ENCODE measurements at regions not wholly inside any gene's neighbourhood (a gene's known extent, or its start where the extent isn't known, plus 50 kb on each side); places are given as distances from the start of the nearest gene placed in this dataset.

- no peaks in the 10 kb centered on the region for H3K27me3 Mint-ChIP-seq (ENCODE audit: low read depth)
- no peaks in the 10 kb centered on the region for H3K4me1 Mint-ChIP-seq (ENCODE audit: low read depth)
These were observed 497.7 kb upstream of the WWC1 start for GRCh38 chr5:167793700-167794099.

GRCh38 chr5:167794121-167794520 lies 497.3 kb upstream of the WWC1 start:
- no peaks in the 10 kb centered on the region for H3K9me3 Mint-ChIP-seq (ENCODE audit: insufficient read depth)
- no peaks in the 10 kb centered on the region for H3K36me3 Mint-ChIP-seq (ENCODE audit: low read depth)
- ChIA-PET POLR2A (no interaction called here), CTCF (no interaction called here)
- no peak for DNase-seq
- H3K27me3 Mint-ChIP-seq (ENCODE audit: low read depth) = no peaks in the 10 kb centered on the region
- no peaks in the 10 kb centered on the region for H3K4me1 Mint-ChIP-seq (ENCODE audit: low read depth)
- no peak overlapping the region for H3K4me3 Mint-ChIP-seq
- ATAC-seq = no peak
- H3K27ac Mint-ChIP-seq = no peak overlapping the region

More at GRCh38 chr5:167793700-167794099, 497.7 kb upstream of the WWC1 start:
- H3K4me3 Mint-ChIP-seq = no peak overlapping the region
- no peak for DNase-seq
- no peak overlapping the region for H3K27ac Mint-ChIP-seq
- H3K9me3 Mint-ChIP-seq (ENCODE audit: insufficient read depth) = no peaks in the 10 kb centered on the region
- ATAC-seq = no peak
- no peaks in the 10 kb centered on the region for H3K36me3 Mint-ChIP-seq (ENCODE audit: low read depth)
- CTCF ChIA-PET = no interaction called here
- POLR2A ChIA-PET = no interaction called here

GRCh38 chr5:167796672-167797071 lies 494.8 kb upstream of the WWC1 start:
- Mint-ChIP-seq H3K27me3 (ENCODE audit: low read depth) (no peaks in the 10 kb centered on the region), H3K9me3 (ENCODE audit: insufficient read depth) (no peaks in the 10 kb centered on the region), H3K4me1 (ENCODE audit: low read depth) (no peaks in the 10 kb centered on the region), H3K27ac (no peak overlapping the region), H3K36me3 (ENCODE audit: low read depth) (no peaks in the 10 kb centered on the region), H3K4me3 (no peak overlapping the region)
- ChIA-PET POLR2A (no interaction called here), CTCF (no interaction called here)
- DNase-seq = no peak
- no peak for ATAC-seq

- CTCF ChIA-PET = no interaction called here
- no peaks in the 10 kb centered on the region for H3K27me3 Mint-ChIP-seq (ENCODE audit: low read depth)
- ATAC-seq (no peak), DNase-seq (no peak)
- no peaks in the 10 kb centered on the region for H3K4me1 Mint-ChIP-seq (ENCODE audit: low read depth)
- POLR2A ChIA-PET = no interaction called here
- no peak overlapping the region for H3K27ac Mint-ChIP-seq
- H3K9me3 Mint-ChIP-seq (ENCODE audit: insufficient read depth) = no peaks in the 10 kb centered on the region
- no peaks in the 10 kb centered on the region for H3K36me3 Mint-ChIP-seq (ENCODE audit: low read depth)
- H3K4me3 Mint-ChIP-seq = no peak overlapping the region
These were observed 493.5 kb upstream of the WWC1 start for GRCh38 chr5:167797933-167798332.

- H3K27me3 Mint-ChIP-seq (ENCODE audit: low read depth) = no peaks in the 10 kb centered on the region
- H3K36me3 Mint-ChIP-seq (ENCODE audit: low read depth) = no peaks in the 10 kb centered on the region
- ChIA-PET CTCF (no interaction called here), POLR2A (no interaction called here)
- DNase-seq = no peak
- no peaks in the 10 kb centered on the region for H3K4me1 Mint-ChIP-seq (ENCODE audit: low read depth)
- no peak for ATAC-seq
- no peaks in the 10 kb centered on the region for H3K9me3 Mint-ChIP-seq (ENCODE audit: insufficient read depth)
- H3K4me3 Mint-ChIP-seq = no peak overlapping the region
- H3K27ac Mint-ChIP-seq = no peak overlapping the region
These were observed 493.0 kb upstream of the WWC1 start for GRCh38 chr5:167798448-167798847.

- H3K9me3 Mint-ChIP-seq (ENCODE audit: insufficient read depth) = no peaks in the 10 kb centered on the region
- ChIA-PET POLR2A (no interaction called here), CTCF (no interaction called here)
- H3K4me1 Mint-ChIP-seq (ENCODE audit: low read depth) = no peaks in the 10 kb centered on the region
- no peak overlapping the region for H3K4me3 Mint-ChIP-seq
- H3K27ac Mint-ChIP-seq = no peak overlapping the region
- no peaks in the 10 kb centered on the region for H3K27me3 Mint-ChIP-seq (ENCODE audit: low read depth)
- DNase-seq (no peak), ATAC-seq (no peak)
- H3K36me3 Mint-ChIP-seq (ENCODE audit: low read depth) = no peaks in the 10 kb centered on the region
These were observed 491.0 kb upstream of the WWC1 start for GRCh38 chr5:167800427-167800826.

GRCh38 chr5:167801999-167802398 lies 489.4 kb upstream of the WWC1 start:
- no peaks in the 10 kb centered on the region for H3K9me3 Mint-ChIP-seq (ENCODE audit: insufficient read depth)
- ChIA-PET POLR2A (no interaction called here), CTCF (no interaction called here)
- ATAC-seq (no peak), DNase-seq (no peak)
- H3K27ac Mint-ChIP-seq = no peak overlapping the region
- H3K27me3 Mint-ChIP-seq (ENCODE audit: low read depth) = no peaks in the 10 kb centered on the region
- no peaks in the 10 kb centered on the region for H3K4me1 Mint-ChIP-seq (ENCODE audit: low read depth)
- no peaks in the 10 kb centered on the region for H3K36me3 Mint-ChIP-seq (ENCODE audit: low read depth)
- H3K4me3 Mint-ChIP-seq = no peak overlapping the region

- Mint-ChIP-seq H3K27me3 (ENCODE audit: low read depth) (no peaks in the 10 kb centered on the region), H3K27ac (no peak overlapping the region), H3K9me3 (ENCODE audit: insufficient read depth) (no peaks in the 10 kb centered on the region), H3K4me1 (ENCODE audit: low read depth) (no peaks in the 10 kb centered on the region), H3K4me3 (no peak overlapping the region), H3K36me3 (ENCODE audit: low read depth) (no peaks in the 10 kb centered on the region)
- ATAC-seq (no peak), DNase-seq (no peak)
- ChIA-PET CTCF (no interaction called here), POLR2A (no interaction called here)
These were observed 488.6 kb upstream of the WWC1 start for GRCh38 chr5:167802755-167803431.

GRCh38 chr5:167804512-167805220 lies 486.8 kb upstream of the WWC1 start:
- Mint-ChIP-seq H3K4me1 (ENCODE audit: low read depth) (no peaks in the 10 kb centered on the region), H3K36me3 (ENCODE audit: low read depth) (no peaks in the 10 kb centered on the region), H3K4me3 (no peak overlapping the region), H3K27ac (no peak overlapping the region), H3K27me3 (ENCODE audit: low read depth) (no peaks in the 10 kb centered on the region), H3K9me3 (ENCODE audit: insufficient read depth) (no peaks in the 10 kb centered on the region)
- no peak for ATAC-seq
- no peak for DNase-seq
- ChIA-PET CTCF (no interaction called here), POLR2A (no interaction called here)

- DNase-seq (no peak), ATAC-seq (no peak)
- Mint-ChIP-seq H3K27ac (no peak overlapping the region), H3K4me3 (no peak overlapping the region), H3K9me3 (ENCODE audit: insufficient read depth) (no peaks in the 10 kb centered on the region), H3K27me3 (ENCODE audit: low read depth) (no peaks in the 10 kb centered on the region), H3K36me3 (ENCODE audit: low read depth) (no peaks in the 10 kb centered on the region), H3K4me1 (ENCODE audit: low read depth) (no peaks in the 10 kb centered on the region)
- CTCF ChIA-PET = no interaction called here
- POLR2A ChIA-PET = no interaction called here
These were observed 480.9 kb upstream of the WWC1 start for GRCh38 chr5:167810573-167810972.

GRCh38 chr5:167812871-167813270 lies 478.6 kb upstream of the WWC1 start:
- Mint-ChIP-seq H3K27ac (no peak overlapping the region), H3K36me3 (ENCODE audit: low read depth) (no peaks in the 10 kb centered on the region), H3K4me3 (no peak overlapping the region), H3K9me3 (ENCODE audit: insufficient read depth) (no peaks in the 10 kb centered on the region), H3K4me1 (ENCODE audit: low read depth) (no peaks in the 10 kb centered on the region), H3K27me3 (ENCODE audit: low read depth) (no peaks in the 10 kb centered on the region)
- ChIA-PET POLR2A (no interaction called here), CTCF (no interaction called here)
- ATAC-seq (no peak), DNase-seq (no peak)

GRCh38 chr5:167813389-167813788 lies 478.1 kb upstream of the WWC1 start:
- POLR2A ChIA-PET = no interaction called here
- no peaks in the 10 kb centered on the region for H3K4me1 Mint-ChIP-seq (ENCODE audit: low read depth)

GRCh38 chr5:167814040-167814439 lies 477.4 kb upstream of the WWC1 start:
- H3K4me3 Mint-ChIP-seq = no peak overlapping the region
- no peaks in the 10 kb centered on the region for H3K4me1 Mint-ChIP-seq (ENCODE audit: low read depth)
- ATAC-seq (no peak), DNase-seq (no peak)
- no peaks in the 10 kb centered on the region for H3K9me3 Mint-ChIP-seq (ENCODE audit: insufficient read depth)
- no peaks in the 10 kb centered on the region for H3K27me3 Mint-ChIP-seq (ENCODE audit: low read depth)
- CTCF ChIA-PET = no interaction called here
- H3K27ac Mint-ChIP-seq = no peak overlapping the region
- POLR2A ChIA-PET = no interaction called here
- no peaks in the 10 kb centered on the region for H3K36me3 Mint-ChIP-seq (ENCODE audit: low read depth)

More at GRCh38 chr5:167813389-167813788, 478.1 kb upstream of the WWC1 start:
- Mint-ChIP-seq H3K4me3 (no peak overlapping the region), H3K36me3 (ENCODE audit: low read depth) (no peaks in the 10 kb centered on the region), H3K9me3 (ENCODE audit: insufficient read depth) (no peaks in the 10 kb centered on the region), H3K27me3 (ENCODE audit: low read depth) (no peaks in the 10 kb centered on the region), H3K27ac (no peak overlapping the region)
- CTCF ChIA-PET = no interaction called here
- ATAC-seq (no peak), DNase-seq (no peak)

Measured in activated CD8-positive, alpha-beta T cell treated with anti-CD3 and anti-CD28 coated beads, Interleukin-2, amount 10 ng/mL, durations not matched to agents 7 days and 5 days (primary cell).